HCT116 (cell line): ENCODE measurements at regions not wholly inside any gene's neighbourhood (a gene's known extent, or its start where the extent isn't known, plus 50 kb on each side); places are given as distances from the start of the nearest gene placed in this dataset.

ENCODE experiments used
- ATAC-seq: fragments of 200-7000 bp; cut with Tn5 transposase; 2 replicates; pipeline ENCODE4 v1.9.1; 2020; ENCODE audit warnings: mild to moderate bottlenecking, moderate library complexity
- BruUV-seq: library from RNA; stranded (reverse); fragments of 400-500 nt; replicated peaks from 2 replicates; lab custom pipeline; 2021; lab: Mats Ljungman, UMichigan
- CTCF ChIA-PET: fragments of 300-600 bp; sonication (Branson Sonifier 250); formaldehyde crosslinking; loops from one replicate; lab custom pipeline; 2021; ENCODE audit warnings: antibody characterized with exemption; lab: Charles Lee
- POLR2A ChIA-PET: fragments of 300-600, 350-600 bp; sonication (Branson Sonifier 250); formaldehyde crosslinking; loops from one replicate; lab custom pipeline; 2021; ENCODE audit warnings: antibody characterized with exemption; lab: Charles Lee
- RAD21 ChIA-PET, 2 experiments: fragments of 300-600 bp; sonication (Branson Sonifier 250); formaldehyde crosslinking; loops; one replicate each; lab custom pipeline; 2023; ENCODE audit warnings: low total read pairs in 2 of 2; ENCODE audit not compliant: uncharacterized antibody in 2 of 2, unreplicated experiment in 2 of 2, low non-redundant PET in 1 of 2; lab: Charles Lee
- DNase-seq: peaks from one replicate; pipeline ENCODE4 v3.0.0-alpha.2; 2010; ENCODE audit warnings: low read depth, low spot score
- H2AFZ ChIP-seq: fragments of 200-600 bp; shearing (Covaris generic), sonication (generic); 2 replicates; pipeline ENCODE4 v1.6.1; 2017; ENCODE audit warnings: low read depth, mixed run types, mixed read lengths, antibody characterized with exemption, low read length; ENCODE audit not compliant: poor library complexity, severe bottlenecking
- H3K27ac ChIP-seq: 2 replicates; pipeline ENCODE4 v1.5.1; 2012; ENCODE audit warnings: low read depth, low read length
- H3K27me3 ChIP-seq: fragments of 200-600 bp; sonication (generic); 2 replicates; pipeline ENCODE4 v1.6.1; 2016; ENCODE audit warnings: mixed run types, low read length, mixed read lengths; ENCODE audit not compliant: insufficient read depth
- H3K36me3 ChIP-seq, 2 experiments: fragments of 200-500 bp in 1 of 2; fragments of 200-600 bp in 1 of 2; sonication (Bioruptor generic) in 1 of 2; sonication (generic) in 1 of 2; 2 replicates each; pipeline versions ENCODE4 v1.5.1 to v1.6.1; 2014 to 2016; ENCODE audit warnings: low read length in 2 of 2, inconsistent platforms in 1 of 2, mixed read lengths in 1 of 2, mixed run types in 1 of 2; ENCODE audit not compliant: insufficient read depth in 2 of 2, control insufficient read depth in 1 of 2
- H3K4me1 ChIP-seq, 2 experiments: fragments of 200-600 bp in 1 of 2; sonication (generic) in 1 of 2; 2 replicates each; pipeline versions ENCODE4 v1.5.1 to v1.6.1; 2012 to 2017; ENCODE audit warnings: low read length in 2 of 2, inconsistent platforms in 1 of 2, mild to moderate bottlenecking in 1 of 2, mixed read lengths in 1 of 2, mixed run types in 1 of 2, moderate library complexity in 1 of 2; ENCODE audit not compliant: insufficient read depth in 2 of 2, control insufficient read depth in 1 of 2
- H3K4me2 ChIP-seq: fragments of 200-600 bp; sonication (generic); 2 replicates; pipeline ENCODE4 v1.6.1; 2017; ENCODE audit warnings: mixed run types, low read length, mixed read lengths
- H3K4me3 ChIP-seq, 2 experiments: fragments of 200-600 bp in 1 of 2; sonication (generic) in 1 of 2; replicated peaks in 1 of 2; 2 replicates each; pipeline ENCODE4 v1.5.1; 2011 to 2016; ENCODE audit warnings: low read length in 2 of 2, control low read depth in 1 of 2, low read depth in 1 of 2, mild to moderate bottlenecking in 1 of 2, mixed read lengths in 1 of 2, mixed run types in 1 of 2
- H3K79me2 ChIP-seq: fragments of 200-600 bp; sonication (generic); 2 replicates; pipeline ENCODE4 v1.6.1; 2017; ENCODE audit warnings: mild to moderate bottlenecking, mixed run types, low read length, moderate library complexity, mixed read lengths; ENCODE audit not compliant: insufficient read depth
- H3K9ac ChIP-seq: fragments of 200-600 bp; sonication (generic); 2 replicates; pipeline ENCODE4 v1.6.1; 2016; ENCODE audit warnings: low read length, mixed read lengths
- H3K9me2 ChIP-seq: fragments of 200-600 bp; sonication (generic), shearing (Covaris generic); 2 replicates; pipeline ENCODE4 v1.6.1; 2017; ENCODE audit warnings: mixed run types, mild to moderate bottlenecking, moderate library complexity; ENCODE audit not compliant: insufficient read depth
- H3K9me3 ChIP-seq, 2 experiments: fragments of 200-500 bp in 1 of 2; fragments of 200-600 bp in 1 of 2; sonication (Bioruptor generic) in 1 of 2; sonication (generic) in 1 of 2; 2 replicates each; pipeline ENCODE4 v1.6.1; 2014 to 2017; ENCODE audit warnings: low read length in 2 of 2, mixed read lengths in 2 of 2, inconsistent platforms in 1 of 2, low read depth in 1 of 2, mild to moderate bottlenecking in 1 of 2, mixed run types in 1 of 2, moderate library complexity in 1 of 2; ENCODE audit not compliant: control insufficient read depth in 1 of 2, insufficient read depth in 1 of 2
- H4K20me1 ChIP-seq: fragments of 200-600 bp; sonication (generic), shearing (Covaris generic); 2 replicates; pipeline ENCODE4 v1.6.1; 2017; ENCODE audit warnings: mixed run types, mild to moderate bottlenecking, moderate library complexity; ENCODE audit not compliant: insufficient read depth
- ATF3 ChIP-seq: IDR thresholded peaks from 2 replicates; pipeline ENCODE4 v1.6.1; 2012
- CBX3 ChIP-seq: IDR thresholded peaks from 2 replicates; pipeline ENCODE4 v1.6.1; 2012; ENCODE audit warnings: low read depth
- CTCF ChIP-seq, 3 experiments: fragments of 200-600 bp in 1 of 3; sonication (generic) in 1 of 3; IDR thresholded peaks in 2 of 3; conservative IDR thresholded peaks in 1 of 3; 2 replicates each; pipeline ENCODE4 v1.5.1; 2012 to 2017; ENCODE audit warnings: low read depth in 2 of 3, low read length in 2 of 3, antibody characterized with exemption in 1 of 3, borderline replicate concordance in 1 of 3, control low read depth in 1 of 3, mild to moderate bottlenecking in 1 of 3, mixed read lengths in 1 of 3, mixed run types in 1 of 3, moderate library complexity in 1 of 3; ENCODE audit not compliant: insufficient read depth in 1 of 3
- ELF1 ChIP-seq: IDR thresholded peaks from 2 replicates; pipeline ENCODE4 v1.6.1; 2012; ENCODE audit warnings: low read depth, borderline replicate concordance
- EZH2phosphoT487 ChIP-seq: fragments of 200-600 bp; IDR thresholded peaks from 2 replicates; pipeline ENCODE4 v1.6.1; 2018; ENCODE audit warnings: antibody characterized with exemption, borderline replicate concordance
- JUND ChIP-seq: IDR thresholded peaks from 2 replicates; pipeline ENCODE4 v1.6.1; 2012
- POLR2AphosphoS5 ChIP-seq: IDR thresholded peaks from 2 replicates; pipeline ENCODE4 v1.6.1; 2011; ENCODE audit warnings: mild to moderate bottlenecking, low read depth, low read length, moderate library complexity
- intact Hi-C: fragments of 100-400 bp; cut with micrococcal nuclease; formaldehyde crosslinking; loops from 2 replicates; pipeline ENCODE4 v1.10.0; 2022

GRCh38 chr4:62913065-62913464, 1496.2 kb downstream of the TECRL start:
- TF ChIP-seq JUND (no peak), EZH2phosphoT487 (no peak)
- TF ChIP-seq, all 23 proteins: peak for 0
- intact Hi-C loops: no loop called here
- no peaks in the 10 kb centered on the region for H3K79me2 ChIP-seq
- ChIA-PET POLR2A (no interaction called here), RAD21 (no interaction called here), CTCF (no interaction called here)
- no peaks in the 10 kb centered on the region for H3K9me2 ChIP-seq
- peaks cover 9 to 12% of the 10 kb centered on the region in 2 experiments; a peak in 2 of 4 replicates for H3K9me3 ChIP-seq
- no peaks in the 10 kb centered on the region for H3K36me3 ChIP-seq
- DNase-seq: no peak
- no peak for ATAC-seq
- H3K9ac ChIP-seq: no peak overlapping the region
- H3K27ac ChIP-seq: no peak overlapping the region
- no peaks in the 10 kb centered on the region for H3K27me3 ChIP-seq
- no TSS peak for BruUV-seq
- no peaks in the 10 kb centered on the region for H3K4me1 ChIP-seq
- H3K4me2 ChIP-seq: no peak overlapping the region
- H3K4me3 ChIP-seq: no peak overlapping the region
- H2AFZ ChIP-seq: no peak overlapping the region
- no peaks in the 10 kb centered on the region for H4K20me1 ChIP-seq

DNA sequence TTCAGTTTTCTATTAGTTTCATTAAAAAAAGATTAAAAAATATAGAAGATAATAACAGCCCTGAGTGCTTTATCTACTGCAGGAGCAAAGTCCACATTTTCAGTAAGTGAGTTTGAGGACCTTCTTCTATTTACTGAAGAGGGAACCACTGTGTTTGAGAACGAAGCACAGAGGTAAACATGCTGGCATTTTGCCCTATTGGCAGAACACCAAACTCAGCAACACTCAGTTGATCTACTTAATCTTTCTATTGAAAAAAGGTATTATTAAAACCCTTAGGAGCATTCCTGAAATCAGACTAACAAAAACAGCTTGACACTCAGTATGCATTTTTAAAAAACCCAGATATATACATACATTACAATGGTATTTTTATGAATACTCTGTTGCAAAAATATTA, 1496.7 kb downstream of the TECRL start:
- TF ChIP-seq ELF1: no peak
- TF ChIP-seq CBX3: no peak
- no peak for TF ChIP-seq EZH2phosphoT487
- TF ChIP-seq CTCF (IDR thresholded peaks at IDR 0.05 in 2 of 3, conservative IDR thresholded peaks at IDR 0.05 in 1 of 3; ENCODE audit: borderline replicate concordance in 1 of 3, insufficient read depth in 1 of 3, low read depth in 2 of 3, low read length in 2 of 3): no peak
- no peak for TF ChIP-seq ATF3
- no peak for TF ChIP-seq POLR2AphosphoS5
- TF ChIP-seq, all 23 proteins: peak for 0
- no peak overlapping the region for H2AFZ ChIP-seq
- H3K4me1 ChIP-seq: no peaks in the 10 kb centered on the region
- ChIA-PET CTCF (no interaction called here), POLR2A (no interaction called here), RAD21 (no interaction called here)
- no peaks in the 10 kb centered on the region for H3K9me2 ChIP-seq
- no TSS peak for BruUV-seq
- no peak overlapping the region for H3K27ac ChIP-seq
- no peaks in the 10 kb centered on the region for H3K79me2 ChIP-seq
- intact Hi-C loops: no loop called here
- H3K27me3 ChIP-seq: no peaks in the 10 kb centered on the region
- H3K9ac ChIP-seq: no peak overlapping the region
- ATAC-seq: no peak
- no peaks in the 10 kb centered on the region for H4K20me1 ChIP-seq
- no peak overlapping the region for H3K4me3 ChIP-seq
- H3K36me3 ChIP-seq: no peaks in the 10 kb centered on the region
- H3K4me2 ChIP-seq: no peak overlapping the region
- no peak for DNase-seq
- peaks cover 9 to 17% of the 10 kb centered on the region in 2 experiments; a peak in 2 of 4 replicates for H3K9me3 ChIP-seq
